CD14-positive monocyte (primary cell): ENCODE measurements at regions not wholly inside any gene's neighbourhood (a gene's known extent, or its start where the extent isn't known, plus 50 kb on each side); places are given as distances from the start of the nearest gene placed in this dataset.

Experiments
- DNase-seq, 3 donors: peaks; one replicate each; pipeline ENCODE4 v3.0.0-alpha.2; 2011 to 2022
- H2AFZ ChIP-seq: 2 replicates; pipeline ENCODE4 v1.6.0; 2012; ENCODE audit warnings: mild to moderate bottlenecking, low read depth, low read length, inconsistent platforms; ENCODE audit not compliant: insufficient read depth, poor library complexity, severe bottlenecking
- H3K27ac ChIP-seq, 2 donors: 1 replicate in 1 of 2; 2 replicates in 1 of 2; pipeline ENCODE4 v1.5.1; 2012 to 2013; ENCODE audit warnings: low read length in 2 of 2, control low read depth in 1 of 2, inconsistent platforms in 1 of 2, low read depth in 1 of 2, mild to moderate bottlenecking in 1 of 2
- H3K27me3 ChIP-seq, 2 donors: one replicate each; pipeline versions ENCODE4 v1.6.0 to v1.6.1; 2011 to 2013; ENCODE audit warnings: low read length in 2 of 2; ENCODE audit not compliant: control insufficient read depth in 2 of 2, insufficient read depth in 2 of 2
- H3K36me3 ChIP-seq, 2 donors: replicated peaks in 1 of 2; 1 replicate in 1 of 2; 2 replicates in 1 of 2; pipeline versions ENCODE4 v1.5.1 to v1.6.1; 2012 to 2013; ENCODE audit warnings: low read length in 2 of 2, control low read depth in 1 of 2, inconsistent platforms in 1 of 2, mild to moderate bottlenecking in 1 of 2; ENCODE audit not compliant: insufficient read depth in 2 of 2, control insufficient read depth in 1 of 2
- H3K4me1 ChIP-seq, 2 donors: 1 replicate in 1 of 2; 2 replicates in 1 of 2; pipeline versions ENCODE4 v1.5.1 to v1.6.1; 2012 to 2013; ENCODE audit warnings: low read length in 2 of 2, control low read depth in 1 of 2, inconsistent platforms in 1 of 2, mild to moderate bottlenecking in 1 of 2, moderate library complexity in 1 of 2; ENCODE audit not compliant: insufficient read depth in 2 of 2, control insufficient read depth in 1 of 2
- H3K4me2 ChIP-seq: replicated peaks from 2 replicates; pipeline ENCODE3; 2012; ENCODE audit warnings: low read length, moderate library complexity, mild to moderate bottlenecking; ENCODE audit not compliant: poor library complexity, severe bottlenecking; ENCODE audit errors: extremely low read depth
- H3K4me3 ChIP-seq, 3 experiments: fragments of 200-600 bp in 1 of 3; sonication (generic) in 1 of 3; replicated peaks in 1 of 3; 1 replicate in 2 of 3; 2 replicates in 1 of 3; pipeline ENCODE4 v1.5.1; 2011 to 2013; ENCODE audit warnings: low read length in 3 of 3, mild to moderate bottlenecking in 3 of 3, control low read depth in 2 of 3, low read depth in 2 of 3, inconsistent platforms in 1 of 3, moderate library complexity in 1 of 3
- H3K79me2 ChIP-seq: 2 replicates; pipeline ENCODE4 v1.6.0; 2012; ENCODE audit warnings: mild to moderate bottlenecking, control low read depth, inconsistent platforms, low read length, moderate library complexity; ENCODE audit not compliant: insufficient read depth
- H3K9ac ChIP-seq: 2 replicates; pipeline ENCODE4 v1.6.0; 2017; ENCODE audit warnings: low read length, mild to moderate bottlenecking; ENCODE audit not compliant: insufficient read depth, poor library complexity, severe bottlenecking
- H3K9me3 ChIP-seq, 2 donors: replicated peaks in 1 of 2; 1 replicate in 1 of 2; 2 replicates in 1 of 2; pipeline versions ENCODE4 v1.5.1 to v1.6.1; 2012 to 2013; ENCODE audit warnings: low read length in 2 of 2, control low read depth in 1 of 2; ENCODE audit not compliant: control insufficient read depth in 1 of 2, insufficient read depth in 1 of 2
- H4K20me1 ChIP-seq: 2 replicates; pipeline ENCODE4 v1.6.0; 2012; ENCODE audit warnings: mild to moderate bottlenecking, low read length, control low read depth, moderate library complexity; ENCODE audit not compliant: insufficient read depth
- H3K27ac Mint-ChIP-seq, 7 donors: one replicate each; pipeline ENCODE4 v1.8.0; 2020; ENCODE audit warnings: mild to moderate bottlenecking in 7 of 7, mixed read lengths in 7 of 7, moderate library complexity in 6 of 7, inconsistent platforms in 2 of 7
- H3K27me3 Mint-ChIP-seq, 3 donors: one replicate each; pipeline ENCODE4 v1.8.0; 2021 to 2022; ENCODE audit warnings: low read depth in 3 of 3, mild to moderate bottlenecking in 3 of 3, mixed read lengths in 3 of 3, moderate library complexity in 3 of 3, inconsistent platforms in 1 of 3
- H3K36me3 Mint-ChIP-seq, 2 donors: one replicate each; pipeline ENCODE4 v1.8.0; 2020; ENCODE audit warnings: mixed read lengths in 2 of 2, inconsistent platforms in 1 of 2, mild to moderate bottlenecking in 1 of 2
- H3K4me1 Mint-ChIP-seq: one replicate; pipeline ENCODE4 v1.8.0; 2020; ENCODE audit warnings: mild to moderate bottlenecking, mixed read lengths
- H3K4me3 Mint-ChIP-seq, 2 donors: one replicate each; pipeline ENCODE4 v1.8.0; 2020; ENCODE audit warnings: mild to moderate bottlenecking in 2 of 2, mixed read lengths in 2 of 2, moderate library complexity in 1 of 2
- H3K9me3 Mint-ChIP-seq, 7 donors: one replicate each; pipeline ENCODE4 v1.8.0; 2020 to 2022; ENCODE audit warnings: mixed read lengths in 7 of 7, mild to moderate bottlenecking in 6 of 7, moderate library complexity in 6 of 7, inconsistent platforms in 2 of 7
- CTCF ChIP-seq: fragments of 200-600 bp; IDR thresholded peaks from one replicate; pipeline ENCODE4 v1.8.0; 2022; ENCODE audit warnings: antibody characterized with exemption, mild to moderate bottlenecking
- WGBS: methylation state at CpG from one replicate; pipeline ENCODE4 v1.1.5; 2013; ENCODE audit warnings: missing lambda C conversion rate; ENCODE audit not compliant: insufficient coverage; 5-methylcytosine and 5-hydroxymethylcytosine counted together
- intact Hi-C, 2 donors: fragments of 100-400 bp; cut with micrococcal nuclease; formaldehyde crosslinking; loops; one replicate each; pipeline versions ENCODE4 v1.15.0 to v1.15.1; 2023

GRCh38 chr12:25645427-25645826 lies 92.3 kb upstream of the LMNTD1 start:
- H3K9me3 Mint-ChIP-seq = peaks cover 0 to 1% (median 0%) of the 10 kb centered on the region in 7 donors
- H3K27me3 ChIP-seq = no peaks in the 10 kb centered on the region
- H3K27ac ChIP-seq = no peak overlapping the region
- peaks cover 0 to 4% (median 0%) of the 10 kb centered on the region in 3 donors for H3K27me3 Mint-ChIP-seq
- H3K4me1 ChIP-seq = no peaks in the 10 kb centered on the region
- no peak overlapping the region for H3K27ac Mint-ChIP-seq
- intact Hi-C loops = no loop called here
- no peak overlapping the region for H3K9ac ChIP-seq
- no peaks in the 10 kb centered on the region for H3K79me2 ChIP-seq
- no peaks in the 10 kb centered on the region for H3K36me3 ChIP-seq
- H2AFZ ChIP-seq = no peak overlapping the region
- H3K4me3 ChIP-seq = no peak overlapping the region
- TF ChIP-seq CTCF = no peak
- no peaks in the 10 kb centered on the region for H3K36me3 Mint-ChIP-seq
- no peaks in the 10 kb centered on the region for H3K4me1 Mint-ChIP-seq
- 92% methylated on average over 2 of the region's 4 CpGs for WGBS
- no peak for DNase-seq
- H3K4me3 Mint-ChIP-seq = no peak overlapping the region
- H3K4me2 ChIP-seq = no peak overlapping the region
- H3K9me3 ChIP-seq = no peaks in the 10 kb centered on the region
- no peaks in the 10 kb centered on the region for H4K20me1 ChIP-seq

GRCh38 chr12:25651931-25652330 lies 98.8 kb upstream of the LMNTD1 start:
- Histone ChIP-seq H3K4me2 (no peak overlapping the region), H3K9ac (no peak overlapping the region), H4K20me1 (no peaks in the 10 kb centered on the region), H2AFZ (no peak overlapping the region), H3K4me3 (no peak overlapping the region), H3K36me3 (no peaks in the 10 kb centered on the region), H3K27me3 (no peaks in the 10 kb centered on the region), H3K9me3 (no peaks in the 10 kb centered on the region), H3K4me1 (no peaks in the 10 kb centered on the region), H3K79me2 (no peaks in the 10 kb centered on the region), H3K27ac (no peak overlapping the region)
- intact Hi-C loops = no loop called here
- Mint-ChIP-seq H3K27me3 (peaks cover 0 to 4% (median 1%) of the 10 kb centered on the region in 3 donors), H3K4me3 (no peak overlapping the region), H3K27ac (no peak overlapping the region), H3K36me3 (no peaks in the 10 kb centered on the region), H3K9me3 (peaks cover 0 to 4% (median 0%) of the 10 kb centered on the region in 7 donors), H3K4me1 (peaks cover 7% of the 10 kb centered on the region)
- no peak for DNase-seq
- TF ChIP-seq CTCF = no peak
- no CpG with 5 or more reads among the region's 1 CpG for WGBS
